Activated CD8-positive, alpha-beta memory T cell treated with anti-CD3 and anti-CD28 coated beads, Interleukin-2, amount 50 U/mL, for 48 hours (primary cell): ENCODE measurements at regions not wholly inside any gene's neighbourhood (a gene's known extent, or its start where the extent isn't known, plus 50 kb on each side); places are given as distances from the start of the nearest gene placed in this dataset.

Experiments used
- DNase-seq: peaks from one replicate; pipeline ENCODE4 v3.0.0-alpha.2; 2020

GRCh38 chr5:1945606-1946005, 62.9 kb upstream of the IRX4 start:
- no peak for DNase-seq

GRCh38 chr5:1944408-1944807, 61.7 kb upstream of the IRX4 start:
- DNase-seq, result no peak

GRCh38 chr5:1943481-1943880, 60.8 kb upstream of the IRX4 start:
- DNase-seq, result no peak

- DNase-seq, result no peak
Observed at GRCh38 chr5:1942630-1943029, 59.9 kb upstream of the IRX4 start.

- DNase-seq, result no peak
Observed at GRCh38 chr5:1942158-1942557, 59.4 kb upstream of the IRX4 start.

GRCh38 chr5:1939256-1939655, 56.5 kb upstream of the IRX4 start:
- no peak for DNase-seq

- DNase-seq, result no peak
Observed at GRCh38 chr5:1938310-1939000, 55.7 kb upstream of the IRX4 start.

- no peak for DNase-seq
Observed at GRCh38 chr5:1937590-1937989, 54.9 kb upstream of the IRX4 start.

- no peak for DNase-seq
Observed at GRCh38 chr5:1936901-1937300, 54.2 kb upstream of the IRX4 start.

GRCh38 chr5:1936413-1936812, 53.7 kb upstream of the IRX4 start:
- no peak for DNase-seq

GRCh38 chr5:1934801-1935429, 52.2 kb upstream of the IRX4 start:
- no peak for DNase-seq

GRCh38 chr5:1934056-1934394, 51.3 kb upstream of the IRX4 start:
- DNase-seq, result no peak

- DNase-seq, result no peak
Observed at GRCh38 chr5:1933364-1934055, 50.8 kb upstream of the IRX4 start.
